HL-60 (cell line): ENCODE measurements at regions not wholly inside any gene's neighbourhood (a gene's known extent, or its start where the extent isn't known, plus 50 kb on each side); places are given as distances from the start of the nearest gene placed in this dataset.

Experiments used
- CTCF ChIP-seq: IDR thresholded peaks from one replicate; pipeline ENCODE4 v1.5.1; 2011; ENCODE audit warnings: low read length, control low read depth, inconsistent platforms; ENCODE audit not compliant: insufficient read depth
- POLR2AphosphoS5 ChIP-seq: IDR thresholded peaks from 2 replicates; pipeline ENCODE4 v1.6.1; 2012; ENCODE audit warnings: low read depth
- TF ChIP-seq, protein P1 (sequence below): IDR thresholded peaks from 2 replicates; pipeline ENCODE4 v1.6.1; 2012; ENCODE audit warnings: low read depth; ENCODE audit not compliant: insufficient replicate concordance

DNA sequence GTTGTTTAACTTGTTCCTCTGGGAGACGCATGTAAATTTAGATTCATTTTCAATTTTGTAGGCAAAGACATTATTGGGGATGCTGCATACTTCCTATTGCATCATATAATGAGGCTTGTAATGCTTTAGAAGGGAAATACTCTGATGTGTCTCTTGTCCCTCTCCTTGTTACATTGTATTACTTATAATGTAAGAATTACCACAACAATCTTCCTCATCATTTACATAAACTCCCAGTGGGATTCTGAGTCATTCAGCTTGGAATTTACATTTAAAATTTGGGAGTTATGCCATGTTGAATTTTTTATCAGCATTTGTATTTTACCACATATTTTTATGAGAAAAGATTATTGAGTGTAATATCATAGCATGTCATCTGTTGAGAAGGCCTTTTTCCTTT lies 963.4 kb upstream of the NRXN1 start:
- TF ChIP-seq CTCF (no peak), POLR2AphosphoS5 (no peak)
- TF ChIP-seq, protein P1, sequence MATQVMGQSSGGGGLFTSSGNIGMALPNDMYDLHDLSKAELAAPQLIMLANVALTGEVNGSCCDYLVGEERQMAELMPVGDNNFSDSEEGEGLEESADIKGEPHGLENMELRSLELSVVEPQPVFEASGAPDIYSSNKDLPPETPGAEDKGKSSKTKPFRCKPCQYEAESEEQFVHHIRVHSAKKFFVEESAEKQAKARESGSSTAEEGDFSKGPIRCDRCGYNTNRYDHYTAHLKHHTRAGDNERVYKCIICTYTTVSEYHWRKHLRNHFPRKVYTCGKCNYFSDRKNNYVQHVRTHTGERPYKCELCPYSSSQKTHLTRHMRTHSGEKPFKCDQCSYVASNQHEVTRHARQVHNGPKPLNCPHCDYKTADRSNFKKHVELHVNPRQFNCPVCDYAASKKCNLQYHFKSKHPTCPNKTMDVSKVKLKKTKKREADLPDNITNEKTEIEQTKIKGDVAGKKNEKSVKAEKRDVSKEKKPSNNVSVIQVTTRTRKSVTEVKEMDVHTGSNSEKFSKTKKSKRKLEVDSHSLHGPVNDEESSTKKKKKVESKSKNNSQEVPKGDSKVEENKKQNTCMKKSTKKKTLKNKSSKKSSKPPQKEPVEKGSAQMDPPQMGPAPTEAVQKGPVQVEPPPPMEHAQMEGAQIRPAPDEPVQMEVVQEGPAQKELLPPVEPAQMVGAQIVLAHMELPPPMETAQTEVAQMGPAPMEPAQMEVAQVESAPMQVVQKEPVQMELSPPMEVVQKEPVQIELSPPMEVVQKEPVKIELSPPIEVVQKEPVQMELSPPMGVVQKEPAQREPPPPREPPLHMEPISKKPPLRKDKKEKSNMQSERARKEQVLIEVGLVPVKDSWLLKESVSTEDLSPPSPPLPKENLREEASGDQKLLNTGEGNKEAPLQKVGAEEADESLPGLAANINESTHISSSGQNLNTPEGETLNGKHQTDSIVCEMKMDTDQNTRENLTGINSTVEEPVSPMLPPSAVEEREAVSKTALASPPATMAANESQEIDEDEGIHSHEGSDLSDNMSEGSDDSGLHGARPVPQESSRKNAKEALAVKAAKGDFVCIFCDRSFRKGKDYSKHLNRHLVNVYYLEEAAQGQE, result no peak
